Motor neuron (in vitro differentiated cells): ENCODE measurements at regions not wholly inside any gene's neighbourhood (a gene's known extent, or its start where the extent isn't known, plus 50 kb on each side); places are given as distances from the start of the nearest gene placed in this dataset.

Experiments used
- ATAC-seq, 8 experiments: fragments of 200-7000 bp; cut with Tn5 transposase; replicated peaks in 6 of 8; 2 replicates each; pipeline ENCODE4 v1.8.0; 2021; ENCODE audit warnings: mild to moderate bottlenecking in 8 of 8, moderate library complexity in 8 of 8
- H3K27ac ChIP-seq, 2 donors: fragments of 250-450 bp; sonication (Bioruptor Pico); 2 replicates each; pipeline ENCODE4 v1.9.0; 2021; ENCODE audit warnings: antibody characterized with exemption in 2 of 2, mild to moderate bottlenecking in 2 of 2, moderate library complexity in 1 of 2
- H3K4me1 ChIP-seq, 2 donors: fragments of 250-450 bp; sonication (Bioruptor Pico); replicated peaks in 1 of 2; 2 replicates each; pipeline ENCODE4 v1.6.1; 2021; ENCODE audit warnings: antibody characterized with exemption in 2 of 2, mild to moderate bottlenecking in 2 of 2, moderate library complexity in 1 of 2
- H3K4me3 ChIP-seq, 5 donors: fragments of 250-450 bp; sonication (Bioruptor Pico); 2 replicates each; pipeline ENCODE4 v1.9.0; 2021; ENCODE audit warnings: antibody characterized with exemption in 5 of 5, mild to moderate bottlenecking in 5 of 5, moderate library complexity in 4 of 5
- WGBS, 10 experiments: fragments of 450-650 bp; shearing (Covaris generic); methylation state at CpG; one replicate each; pipeline ENCODE4 v1.0.0; 2022; 5-methylcytosine and 5-hydroxymethylcytosine counted together
- in situ Hi-C, 9 experiments: fragments of 400-800 bp; cut with MboI; loops; one replicate each; pipeline ENCODE4 v1.15.0; 2021; ENCODE audit warnings: low sequenced_read_pairs in 9 of 9, low pct_unique_long_range_greater_than_20kb in 2 of 9; ENCODE audit not compliant: unreplicated experiment in 9 of 9

GRCh38 chr9:89866701-89867100 lies 261.9 kb downstream of the GADD45G start:
- 50 to 100% (median 88%) methylated on average over 1 to 3 of the region's 3 CpGs; no CpG with 5 or more reads in 3 of the 10 experiments for WGBS, 10 experiments
- Histone ChIP-seq H3K27ac (no peak overlapping the region), H3K4me1 (peaks cover 30 to 37% of the 10 kb centered on the region in 2 donors), H3K4me3 (no peak overlapping the region)
- in situ Hi-C loops, result no loop called here
- no peak for ATAC-seq

DNA sequence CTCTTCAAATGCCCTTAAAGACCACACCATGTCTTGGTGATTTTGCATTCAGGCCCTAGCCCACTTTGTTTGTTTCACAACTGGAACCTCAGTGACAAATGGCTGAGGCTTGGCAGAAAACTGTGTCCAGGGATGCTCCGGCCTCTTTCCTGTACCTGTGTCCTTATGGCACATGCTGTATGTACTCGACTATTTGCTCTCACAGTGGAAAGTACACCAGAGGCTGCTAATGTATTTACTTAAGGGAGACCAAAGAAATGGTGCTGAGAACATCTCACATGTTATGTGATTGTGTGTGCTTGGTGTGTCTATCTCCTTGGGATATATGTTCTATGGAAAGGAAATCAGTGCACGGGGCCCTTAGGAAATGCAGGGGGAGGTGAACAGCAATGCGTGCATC lies 263.3 kb downstream of the GADD45G start:
- in situ Hi-C loops, result no loop called here
- 40 to 100% (median 63%) methylated on average over 1 to 4 of the region's 4 CpGs; no CpG with 5 or more reads in 3 of the 10 experiments for WGBS, 10 experiments
- Histone ChIP-seq H3K27ac (no peak overlapping the region), H3K4me1 (peaks cover 24 to 35% of the 10 kb centered on the region in 2 donors), H3K4me3 (no peak overlapping the region)
- no peak for ATAC-seq

DNA sequence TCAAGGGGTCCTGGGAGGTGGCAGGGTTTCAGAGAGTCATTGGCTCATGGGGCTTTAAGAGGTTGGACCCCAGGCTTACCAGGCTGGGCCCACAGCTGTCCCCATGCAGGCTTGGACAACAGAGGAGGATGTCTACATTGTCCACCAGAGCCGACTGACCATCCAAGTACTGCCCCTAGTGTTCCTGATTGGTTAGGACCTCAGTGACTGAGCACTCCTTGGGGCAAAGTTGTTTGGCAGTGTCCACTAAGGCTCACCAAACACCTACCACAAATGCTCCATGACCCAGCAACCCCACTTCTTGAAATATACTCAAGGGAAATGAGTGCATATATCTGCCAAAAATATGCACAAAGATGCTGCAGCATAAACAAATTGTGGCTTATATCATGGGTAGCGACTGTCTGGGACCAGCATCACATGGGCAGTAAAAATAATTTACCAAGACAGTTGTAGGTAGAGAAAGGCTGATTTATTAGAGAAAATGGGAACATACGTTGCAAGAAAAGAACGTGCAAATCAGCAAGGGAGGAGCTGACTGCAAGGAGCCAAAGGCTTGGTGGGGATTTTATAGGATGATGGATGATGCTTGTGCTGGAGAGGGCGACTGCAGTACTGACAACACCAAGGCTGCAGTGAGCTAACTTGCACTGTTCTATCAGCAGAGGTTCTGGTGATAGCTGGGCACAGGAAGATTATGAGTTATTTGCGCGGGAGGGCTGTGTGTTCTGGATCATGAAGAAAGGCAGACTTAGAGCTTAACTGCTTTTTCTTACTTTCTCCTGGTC lies 265.2 kb downstream of the GADD45G start:
- no peak overlapping the region for H3K4me3 ChIP-seq
- ATAC-seq, result peak; percentile 11 to 95 (median 78)
- 11 to 100% (median 71%) methylated on average over 2 to 6 of the region's 7 CpGs; no CpG with 5 or more reads in 2 of the 10 experiments for WGBS, 10 experiments
- in situ Hi-C loops, result no loop called here
- H3K27ac ChIP-seq, result peak overlapping the region in 1 of 2 donors; percentile 59
- H3K4me1 ChIP-seq, result peaks cover 16 to 29% of the 10 kb centered on the region in 2 donors

- H3K4me1 ChIP-seq, result peaks cover 22 to 33% of the 10 kb centered on the region in 2 donors
- no peak overlapping the region for H3K4me3 ChIP-seq
- ATAC-seq, result no peak
- WGBS, 10 experiments, result 80 to 100% (median 98%) methylated on average over 1 to 4 of the region's 5 CpGs; no CpG with 5 or more reads in 4 of the 10 experiments
- in situ Hi-C loops, result no loop called here
- H3K27ac ChIP-seq, result no peak overlapping the region
Observed at GRCh38 chr9:89871871-89872331, 267.1 kb downstream of the GADD45G start.

DNA sequence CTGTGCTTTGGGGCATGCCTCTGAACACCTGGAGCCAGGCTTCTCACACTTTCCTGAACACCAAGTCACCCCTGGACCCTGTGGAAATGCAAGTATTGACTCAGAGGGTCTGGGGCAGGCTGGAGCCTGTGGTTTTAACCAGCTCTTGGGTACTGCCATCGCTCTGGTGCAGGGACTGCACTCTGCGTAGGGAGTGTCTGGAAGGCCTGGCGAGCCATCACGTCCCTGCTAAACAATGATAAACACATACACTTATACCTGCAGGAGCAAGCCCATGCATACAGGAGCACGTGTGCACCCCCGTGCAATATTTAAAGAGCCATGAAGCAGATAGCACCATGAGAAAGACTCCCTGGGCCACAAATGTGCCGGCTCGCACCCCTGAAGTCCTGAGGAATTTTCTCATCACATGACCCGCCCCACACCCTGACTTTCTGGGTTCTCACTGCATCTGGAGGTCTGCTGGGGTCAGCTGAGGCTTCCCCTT lies 267.7 kb downstream of the GADD45G start:
- no peak for ATAC-seq
- H3K4me3 ChIP-seq, result no peak overlapping the region
- no peak overlapping the region for H3K27ac ChIP-seq
- 20 to 82% (median 70%) methylated on average over 1 to 4 of the region's 9 CpGs; no CpG with 5 or more reads in 7 of the 10 experiments for WGBS, 10 experiments
- peaks cover 22 to 33% of the 10 kb centered on the region in 2 donors for H3K4me1 ChIP-seq
- in situ Hi-C loops, result no loop called here

GRCh38 chr9:89872913-89873707 lies 268.3 kb downstream of the GADD45G start:
- peak in 1 of 8 experiments; percentile 51 for ATAC-seq
- in situ Hi-C loops, result no loop called here
- no peak overlapping the region for H3K27ac ChIP-seq

DNA sequence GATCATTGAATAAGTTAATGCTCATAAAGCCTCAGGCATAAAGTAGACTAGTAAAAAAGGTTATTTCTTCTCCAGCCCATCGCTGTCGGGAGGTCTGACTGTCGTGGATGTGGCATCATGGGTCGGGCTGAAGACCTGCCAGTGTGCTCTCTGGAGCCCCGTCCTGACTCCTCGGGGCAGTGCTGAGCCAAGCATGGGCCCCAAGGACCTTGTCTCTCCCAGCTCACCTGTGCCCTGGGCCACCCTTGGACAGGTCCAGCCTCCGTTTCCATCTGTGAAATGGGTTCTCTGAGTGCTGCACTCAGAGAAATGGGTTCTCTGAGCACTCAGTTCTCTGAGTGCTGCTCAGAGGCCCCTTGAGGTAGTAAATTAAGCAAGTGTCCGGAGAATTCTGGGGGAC lies 269.0 kb downstream of the GADD45G start:
- Histone ChIP-seq H3K4me3 (no peak overlapping the region), H3K27ac (no peak overlapping the region), H3K4me1 (peaks cover 26 to 32% of the 10 kb centered on the region in 2 donors)
- 88 to 100% (median 100%) methylated on average over 1 to 6 of the region's 8 CpGs; no CpG with 5 or more reads in 5 of the 10 experiments for WGBS, 10 experiments
- in situ Hi-C loops, result no loop called here
- no peak for ATAC-seq

More at GRCh38 chr9:89872913-89873707, 268.3 kb downstream of the GADD45G start:
- WGBS, 10 experiments, result 40 to 100% (median 88%) methylated on average over 1 to 7 of the region's 11 CpGs; no CpG with 5 or more reads in 4 of the 10 experiments
- H3K4me1 ChIP-seq, result peaks cover 22 to 33% of the 10 kb centered on the region in 2 donors
- no peak overlapping the region for H3K4me3 ChIP-seq

DNA sequence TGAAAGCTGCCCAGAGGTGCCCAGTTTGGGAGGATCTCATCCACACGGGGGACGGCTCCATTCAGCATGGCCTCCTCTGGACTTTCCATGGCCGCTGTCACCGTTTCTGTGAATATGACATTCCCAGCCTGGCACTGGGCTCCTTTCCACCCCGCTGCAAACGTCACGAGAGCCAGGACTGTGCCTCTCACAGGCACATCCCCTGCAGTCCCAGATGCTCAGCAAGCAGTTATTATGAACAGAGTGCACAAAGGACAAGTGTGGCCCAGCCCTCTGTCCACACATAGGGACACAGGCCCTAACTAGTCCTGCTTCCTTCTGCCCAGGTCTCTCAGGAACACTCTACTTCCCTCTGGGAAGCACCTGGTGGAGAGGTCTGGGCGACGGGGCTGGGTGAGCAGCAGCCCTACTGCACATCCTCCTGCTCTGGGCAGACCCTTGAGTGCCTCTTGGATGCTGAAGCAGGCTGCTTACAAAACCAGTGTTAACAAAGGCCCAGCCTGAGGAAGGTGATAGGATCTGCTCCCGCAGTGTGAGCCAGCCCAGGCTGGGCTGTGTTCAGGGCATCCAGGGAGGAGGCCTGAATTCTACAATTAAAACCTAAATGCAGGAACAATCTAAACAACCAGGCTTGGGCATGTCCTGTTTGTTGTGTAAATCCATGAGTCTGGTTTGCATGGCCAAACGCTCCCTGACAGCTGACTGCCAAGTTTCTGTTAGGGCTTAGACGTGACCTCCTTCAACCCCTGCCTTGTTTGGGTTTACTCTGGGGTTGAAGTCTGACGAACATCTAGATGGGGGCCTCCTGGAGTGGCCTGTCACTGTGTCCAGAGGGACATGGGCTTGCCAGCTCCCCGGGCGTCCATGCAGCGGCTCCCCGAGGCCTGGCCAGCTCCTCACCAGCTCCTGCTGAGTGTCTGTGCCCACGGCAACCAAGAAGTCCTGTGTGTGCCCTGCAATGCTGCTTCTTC lies 269.8 kb downstream of the GADD45G start:
- in situ Hi-C loops, result no loop called here
- ATAC-seq, result peak in 6 of 8 experiments; percentile 16 to 74 (median 34)
- Histone ChIP-seq H3K4me3 (no peak overlapping the region), H3K27ac (no peak overlapping the region), H3K4me1 (peaks cover 24 to 26% of the 10 kb centered on the region in 2 donors)
- 47 to 98% (median 69%) methylated on average over 3 to 13 of the region's 18 CpGs; no CpG with 5 or more reads in 1 of the 10 experiments for WGBS, 10 experiments

GRCh38 chr9:89877051-89878002 lies 272.5 kb downstream of the GADD45G start:
- no peak for ATAC-seq
- no peak overlapping the region for H3K4me3 ChIP-seq
- H3K4me1 ChIP-seq, result peaks cover 12 to 19% of the 10 kb centered on the region in 2 donors
- in situ Hi-C loops, result no loop called here
- WGBS, 10 experiments, result 38 to 100% (median 78%) methylated on average over 1 to 7 of the region's 18 CpGs; no CpG with 5 or more reads in 4 of the 10 experiments
- no peak overlapping the region for H3K27ac ChIP-seq

DNA sequence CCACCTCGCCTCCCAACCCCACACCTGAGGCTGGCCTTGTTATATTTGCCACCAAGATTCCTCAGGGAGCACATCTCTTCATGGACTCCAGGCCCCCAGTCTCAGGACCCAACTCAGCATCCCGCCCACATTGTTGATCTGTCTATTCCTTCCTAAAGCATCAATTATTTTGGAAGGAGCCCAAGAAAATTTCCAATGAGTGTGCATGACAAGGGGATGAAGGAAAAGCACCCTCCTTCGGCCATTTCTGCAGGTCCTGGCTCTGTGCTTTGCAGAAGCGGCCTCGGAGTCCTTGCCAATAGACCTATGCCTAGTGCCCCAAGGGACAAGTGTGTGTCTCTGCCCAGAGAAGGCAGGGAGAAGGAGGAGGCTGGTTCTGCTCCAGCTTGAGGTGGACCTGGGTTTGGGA lies 273.2 kb downstream of the GADD45G start:
- H3K4me3 ChIP-seq, result no peak overlapping the region
- no peak overlapping the region for H3K27ac ChIP-seq
- no peak for ATAC-seq
- peaks cover 12 to 19% of the 10 kb centered on the region in 2 donors for H3K4me1 ChIP-seq
- WGBS, 10 experiments, result 80 to 100% (median 93%) methylated on average over 1 to 3 of the region's 5 CpGs; no CpG with 5 or more reads in 4 of the 10 experiments
- in situ Hi-C loops, result no loop called here

DNA sequence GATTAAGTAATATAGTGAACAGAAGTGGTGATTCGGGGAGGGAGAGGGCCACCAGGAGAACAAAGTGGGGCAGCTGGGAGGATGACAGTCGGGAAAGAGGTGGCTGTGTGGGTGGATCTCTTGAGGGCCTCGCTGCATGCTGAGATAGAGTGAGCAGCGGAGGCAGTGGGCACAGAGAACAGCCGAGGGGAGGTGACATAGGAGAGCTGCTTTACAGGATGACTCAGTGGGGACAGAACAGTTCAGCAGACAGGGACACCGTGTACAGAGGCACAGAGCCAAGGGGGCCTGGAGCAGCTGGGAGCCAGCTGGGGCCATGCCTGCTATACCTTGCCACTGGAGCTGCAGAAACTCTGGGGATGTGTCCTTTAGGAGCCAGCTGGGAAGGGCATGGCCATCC lies 273.9 kb downstream of the GADD45G start:
- Histone ChIP-seq H3K27ac (no peak overlapping the region), H3K4me1 (peaks cover 12 to 19% of the 10 kb centered on the region in 2 donors), H3K4me3 (no peak overlapping the region)
- peak in 7 of 8 experiments; percentile 4 to 95 (median 90) for ATAC-seq
- in situ Hi-C loops, result no loop called here
- WGBS, 10 experiments, result 0 to 79% (median 25%) methylated on average over 1 to 3 of the region's 6 CpGs; no CpG with 5 or more reads in 4 of the 10 experiments
